ENCODE measurements at regions not wholly inside any gene's neighbourhood (a gene's known extent, or its start where the extent isn't known, plus 50 kb on each side); places are given as distances from the start of the nearest gene placed in this dataset.

DNA sequence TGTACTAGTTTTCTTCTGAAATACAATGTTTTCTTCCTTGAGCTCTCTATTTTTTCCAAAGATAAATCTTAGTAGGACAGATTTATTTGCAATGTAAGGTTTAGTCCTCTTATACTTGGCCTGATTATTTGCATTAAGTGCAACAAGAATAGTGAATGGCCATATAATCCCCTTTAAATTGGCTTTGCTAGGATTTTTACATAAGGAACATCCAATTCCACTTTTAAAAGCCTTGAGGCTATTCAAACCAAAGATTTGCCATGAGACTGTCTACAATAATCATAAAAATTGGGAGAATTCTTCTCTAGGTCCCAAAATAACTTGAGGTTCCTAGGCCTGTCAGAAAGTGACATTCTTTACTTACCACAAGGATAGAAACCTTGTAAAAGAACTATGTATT is 128.6 kb upstream of the THSD7A start:
- ChIA-PET CTCF (ENCODE audit: low intra/inter-chr PET ratio, low total read pairs) (no interaction called here), POLR2A (no interaction called here)
- Histone ChIP-seq H3K4me2 (ENCODE audit: low read depth, low read length) (no peak overlapping the region), H3K27me3 (ENCODE audit: control insufficient read depth in 1 of 2, insufficient read depth in 2 of 2, low read length in 2 of 2) (no peaks in the 10 kb centered on the region), H3K27ac (ENCODE audit: extremely low read length, insufficient read depth, low read length) (no peak overlapping the region), H3K36me3 (replicated peaks in 1 of 2; ENCODE audit: control insufficient read depth in 1 of 2, insufficient read depth in 2 of 2, low read length in 2 of 2) (no peaks in the 10 kb centered on the region), H3K4me1 (ENCODE audit: insufficient read depth, low read length) (no peaks in the 10 kb centered on the region), H3K9ac (ENCODE audit: insufficient read depth, low read depth, low read length) (no peak overlapping the region), H4K20me1 (ENCODE audit: insufficient read depth, low read length) (no peaks in the 10 kb centered on the region), H3K79me2 (ENCODE audit: insufficient read depth, low read length) (no peaks in the 10 kb centered on the region), H3K9me3 (ENCODE audit: low read length) (peaks cover 51% of the 10 kb centered on the region), H2AFZ (ENCODE audit: low read length) (no peak overlapping the region), H3K4me3 (replicated peaks in 1 of 3; ENCODE audit: insufficient read depth in 1 of 3, low read depth in 2 of 3, low read length in 3 of 3) (no peak overlapping the region)
- no peak for ATAC-seq
- intact Hi-C loops (cut with micrococcal nuclease; ENCODE audit: unreplicated experiment) = no loop called here
- no peak for FAIRE-seq
- in situ Hi-C loops (cut with HindIII; ENCODE audit: extremely low pct_ligation_motif_present, low pct_unique_long_range_greater_than_20kb) = no loop called here
- DNase-seq (ENCODE audit: low spot score) = no peak
- TF ChIP-seq, protein P1, sequence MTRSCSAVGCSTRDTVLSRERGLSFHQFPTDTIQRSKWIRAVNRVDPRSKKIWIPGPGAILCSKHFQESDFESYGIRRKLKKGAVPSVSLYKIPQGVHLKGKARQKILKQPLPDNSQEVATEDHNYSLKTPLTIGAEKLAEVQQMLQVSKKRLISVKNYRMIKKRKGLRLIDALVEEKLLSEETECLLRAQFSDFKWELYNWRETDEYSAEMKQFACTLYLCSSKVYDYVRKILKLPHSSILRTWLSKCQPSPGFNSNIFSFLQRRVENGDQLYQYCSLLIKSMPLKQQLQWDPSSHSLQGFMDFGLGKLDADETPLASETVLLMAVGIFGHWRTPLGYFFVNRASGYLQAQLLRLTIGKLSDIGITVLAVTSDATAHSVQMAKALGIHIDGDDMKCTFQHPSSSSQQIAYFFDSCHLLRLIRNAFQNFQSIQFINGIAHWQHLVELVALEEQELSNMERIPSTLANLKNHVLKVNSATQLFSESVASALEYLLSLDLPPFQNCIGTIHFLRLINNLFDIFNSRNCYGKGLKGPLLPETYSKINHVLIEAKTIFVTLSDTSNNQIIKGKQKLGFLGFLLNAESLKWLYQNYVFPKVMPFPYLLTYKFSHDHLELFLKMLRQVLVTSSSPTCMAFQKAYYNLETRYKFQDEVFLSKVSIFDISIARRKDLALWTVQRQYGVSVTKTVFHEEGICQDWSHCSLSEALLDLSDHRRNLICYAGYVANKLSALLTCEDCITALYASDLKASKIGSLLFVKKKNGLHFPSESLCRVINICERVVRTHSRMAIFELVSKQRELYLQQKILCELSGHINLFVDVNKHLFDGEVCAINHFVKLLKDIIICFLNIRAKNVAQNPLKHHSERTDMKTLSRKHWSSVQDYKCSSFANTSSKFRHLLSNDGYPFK (CRISPR knock-in tag; IDR thresholded peaks at IDR 0.05; ENCODE audit: borderline replicate concordance) = no peak
- TF ChIP-seq ZNF12 (CRISPR knock-in tag; IDR thresholded peaks at IDR 0.05) (no peak), ZNF629 (CRISPR knock-in tag; conservative IDR thresholded peaks at IDR 0.05) (no peak), RXRA (CRISPR knock-in tag; IDR thresholded peaks at IDR 0.05) (no peak), FOXK1 (CRISPR knock-in tag; IDR thresholded peaks at IDR 0.05; ENCODE audit: borderline replicate concordance, low read depth) (no peak), MTF1 (CRISPR knock-in tag; IDR thresholded peaks at IDR 0.05) (no peak), ZFP62 (CRISPR knock-in tag; IDR thresholded peaks at IDR 0.05) (no peak), SALL1 (CRISPR knock-in tag; IDR thresholded peaks at IDR 0.05) (no peak), MIER3 (CRISPR knock-in tag; IDR thresholded peaks at IDR 0.05; ENCODE audit: borderline replicate concordance) (no peak), ZBTB8A (CRISPR knock-in tag; IDR thresholded peaks at IDR 0.05; ENCODE audit: borderline replicate concordance, low read depth) (no peak), SMC3 (IDR thresholded peaks at IDR 0.05; ENCODE audit: low read length) (no peak), XBP1 (CRISPR knock-in tag; IDR thresholded peaks at IDR 0.05) (no peak), ZNF124 (CRISPR knock-in tag; IDR thresholded peaks at IDR 0.05) (no peak)
- TF ChIP-seq, protein P2, sequence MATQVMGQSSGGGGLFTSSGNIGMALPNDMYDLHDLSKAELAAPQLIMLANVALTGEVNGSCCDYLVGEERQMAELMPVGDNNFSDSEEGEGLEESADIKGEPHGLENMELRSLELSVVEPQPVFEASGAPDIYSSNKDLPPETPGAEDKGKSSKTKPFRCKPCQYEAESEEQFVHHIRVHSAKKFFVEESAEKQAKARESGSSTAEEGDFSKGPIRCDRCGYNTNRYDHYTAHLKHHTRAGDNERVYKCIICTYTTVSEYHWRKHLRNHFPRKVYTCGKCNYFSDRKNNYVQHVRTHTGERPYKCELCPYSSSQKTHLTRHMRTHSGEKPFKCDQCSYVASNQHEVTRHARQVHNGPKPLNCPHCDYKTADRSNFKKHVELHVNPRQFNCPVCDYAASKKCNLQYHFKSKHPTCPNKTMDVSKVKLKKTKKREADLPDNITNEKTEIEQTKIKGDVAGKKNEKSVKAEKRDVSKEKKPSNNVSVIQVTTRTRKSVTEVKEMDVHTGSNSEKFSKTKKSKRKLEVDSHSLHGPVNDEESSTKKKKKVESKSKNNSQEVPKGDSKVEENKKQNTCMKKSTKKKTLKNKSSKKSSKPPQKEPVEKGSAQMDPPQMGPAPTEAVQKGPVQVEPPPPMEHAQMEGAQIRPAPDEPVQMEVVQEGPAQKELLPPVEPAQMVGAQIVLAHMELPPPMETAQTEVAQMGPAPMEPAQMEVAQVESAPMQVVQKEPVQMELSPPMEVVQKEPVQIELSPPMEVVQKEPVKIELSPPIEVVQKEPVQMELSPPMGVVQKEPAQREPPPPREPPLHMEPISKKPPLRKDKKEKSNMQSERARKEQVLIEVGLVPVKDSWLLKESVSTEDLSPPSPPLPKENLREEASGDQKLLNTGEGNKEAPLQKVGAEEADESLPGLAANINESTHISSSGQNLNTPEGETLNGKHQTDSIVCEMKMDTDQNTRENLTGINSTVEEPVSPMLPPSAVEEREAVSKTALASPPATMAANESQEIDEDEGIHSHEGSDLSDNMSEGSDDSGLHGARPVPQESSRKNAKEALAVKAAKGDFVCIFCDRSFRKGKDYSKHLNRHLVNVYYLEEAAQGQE (IDR thresholded peaks at IDR 0.05; ENCODE audit: borderline replicate concordance in 1 of 2, low read depth in 1 of 2, low read length in 2 of 2) = no peak
- TF ChIP-seq, protein P3, sequence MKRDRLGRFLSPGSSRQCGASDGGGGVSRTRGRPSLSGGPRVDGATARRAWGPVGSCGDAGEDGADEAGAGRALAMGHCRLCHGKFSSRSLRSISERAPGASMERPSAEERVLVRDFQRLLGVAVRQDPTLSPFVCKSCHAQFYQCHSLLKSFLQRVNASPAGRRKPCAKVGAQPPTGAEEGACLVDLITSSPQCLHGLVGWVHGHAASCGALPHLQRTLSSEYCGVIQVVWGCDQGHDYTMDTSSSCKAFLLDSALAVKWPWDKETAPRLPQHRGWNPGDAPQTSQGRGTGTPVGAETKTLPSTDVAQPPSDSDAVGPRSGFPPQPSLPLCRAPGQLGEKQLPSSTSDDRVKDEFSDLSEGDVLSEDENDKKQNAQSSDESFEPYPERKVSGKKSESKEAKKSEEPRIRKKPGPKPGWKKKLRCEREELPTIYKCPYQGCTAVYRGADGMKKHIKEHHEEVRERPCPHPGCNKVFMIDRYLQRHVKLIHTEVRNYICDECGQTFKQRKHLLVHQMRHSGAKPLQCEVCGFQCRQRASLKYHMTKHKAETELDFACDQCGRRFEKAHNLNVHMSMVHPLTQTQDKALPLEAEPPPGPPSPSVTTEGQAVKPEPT (CRISPR knock-in tag; IDR thresholded peaks at IDR 0.05; ENCODE audit: low read depth) = no peak
- TF ChIP-seq, protein P4, sequence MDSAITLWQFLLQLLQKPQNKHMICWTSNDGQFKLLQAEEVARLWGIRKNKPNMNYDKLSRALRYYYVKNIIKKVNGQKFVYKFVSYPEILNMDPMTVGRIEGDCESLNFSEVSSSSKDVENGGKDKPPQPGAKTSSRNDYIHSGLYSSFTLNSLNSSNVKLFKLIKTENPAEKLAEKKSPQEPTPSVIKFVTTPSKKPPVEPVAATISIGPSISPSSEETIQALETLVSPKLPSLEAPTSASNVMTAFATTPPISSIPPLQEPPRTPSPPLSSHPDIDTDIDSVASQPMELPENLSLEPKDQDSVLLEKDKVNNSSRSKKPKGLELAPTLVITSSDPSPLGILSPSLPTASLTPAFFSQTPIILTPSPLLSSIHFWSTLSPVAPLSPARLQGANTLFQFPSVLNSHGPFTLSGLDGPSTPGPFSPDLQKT (CRISPR knock-in tag; IDR thresholded peaks at IDR 0.05; ENCODE audit: borderline replicate concordance) = no peak
- BruUV-seq (replicated peaks) = no TSS peak

Data from HepG2 (cell line).